HCT116 (cell line): ENCODE measurements at regions not wholly inside any gene's neighbourhood (a gene's known extent, or its start where the extent isn't known, plus 50 kb on each side); places are given as distances from the start of the nearest gene placed in this dataset.

Experiments used
- ATAC-seq: fragments of 200-7000 bp; cut with Tn5 transposase; 2 replicates; pipeline ENCODE4 v1.9.1; 2020; ENCODE audit warnings: mild to moderate bottlenecking, moderate library complexity
- BruUV-seq: library from RNA; stranded (reverse); fragments of 400-500 nt; replicated peaks from 2 replicates; lab custom pipeline; 2021; lab: Mats Ljungman, UMichigan
- CTCF ChIA-PET: fragments of 300-600 bp; sonication (Branson Sonifier 250); formaldehyde crosslinking; loops from one replicate; lab custom pipeline; 2021; ENCODE audit warnings: antibody characterized with exemption; lab: Charles Lee
- POLR2A ChIA-PET: fragments of 300-600, 350-600 bp; sonication (Branson Sonifier 250); formaldehyde crosslinking; loops from one replicate; lab custom pipeline; 2021; ENCODE audit warnings: antibody characterized with exemption; lab: Charles Lee
- RAD21 ChIA-PET, 2 experiments: fragments of 300-600 bp; sonication (Branson Sonifier 250); formaldehyde crosslinking; loops; one replicate each; lab custom pipeline; 2023; ENCODE audit warnings: low total read pairs in 2 of 2; ENCODE audit not compliant: uncharacterized antibody in 2 of 2, unreplicated experiment in 2 of 2, low non-redundant PET in 1 of 2; lab: Charles Lee
- DNase-seq: peaks from one replicate; pipeline ENCODE4 v3.0.0-alpha.2; 2010; ENCODE audit warnings: low read depth, low spot score
- H2AFZ ChIP-seq: fragments of 200-600 bp; shearing (Covaris generic), sonication (generic); 2 replicates; pipeline ENCODE4 v1.6.1; 2017; ENCODE audit warnings: low read depth, mixed run types, mixed read lengths, antibody characterized with exemption, low read length; ENCODE audit not compliant: poor library complexity, severe bottlenecking
- H3K27ac ChIP-seq: 2 replicates; pipeline ENCODE4 v1.5.1; 2012; ENCODE audit warnings: low read depth, low read length
- H3K27me3 ChIP-seq: fragments of 200-600 bp; sonication (generic); 2 replicates; pipeline ENCODE4 v1.6.1; 2016; ENCODE audit warnings: mixed run types, low read length, mixed read lengths; ENCODE audit not compliant: insufficient read depth
- H3K36me3 ChIP-seq, 2 experiments: fragments of 200-500 bp in 1 of 2; fragments of 200-600 bp in 1 of 2; sonication (Bioruptor generic) in 1 of 2; sonication (generic) in 1 of 2; 2 replicates each; pipeline versions ENCODE4 v1.5.1 to v1.6.1; 2014 to 2016; ENCODE audit warnings: low read length in 2 of 2, inconsistent platforms in 1 of 2, mixed read lengths in 1 of 2, mixed run types in 1 of 2; ENCODE audit not compliant: insufficient read depth in 2 of 2, control insufficient read depth in 1 of 2
- H3K4me1 ChIP-seq, 2 experiments: fragments of 200-600 bp in 1 of 2; sonication (generic) in 1 of 2; 2 replicates each; pipeline versions ENCODE4 v1.5.1 to v1.6.1; 2012 to 2017; ENCODE audit warnings: low read length in 2 of 2, inconsistent platforms in 1 of 2, mild to moderate bottlenecking in 1 of 2, mixed read lengths in 1 of 2, mixed run types in 1 of 2, moderate library complexity in 1 of 2; ENCODE audit not compliant: insufficient read depth in 2 of 2, control insufficient read depth in 1 of 2
- H3K4me2 ChIP-seq: fragments of 200-600 bp; sonication (generic); 2 replicates; pipeline ENCODE4 v1.6.1; 2017; ENCODE audit warnings: mixed run types, low read length, mixed read lengths
- H3K4me3 ChIP-seq, 2 experiments: fragments of 200-600 bp in 1 of 2; sonication (generic) in 1 of 2; replicated peaks in 1 of 2; 2 replicates each; pipeline ENCODE4 v1.5.1; 2011 to 2016; ENCODE audit warnings: low read length in 2 of 2, control low read depth in 1 of 2, low read depth in 1 of 2, mild to moderate bottlenecking in 1 of 2, mixed read lengths in 1 of 2, mixed run types in 1 of 2
- H3K79me2 ChIP-seq: fragments of 200-600 bp; sonication (generic); 2 replicates; pipeline ENCODE4 v1.6.1; 2017; ENCODE audit warnings: mild to moderate bottlenecking, mixed run types, low read length, moderate library complexity, mixed read lengths; ENCODE audit not compliant: insufficient read depth
- H3K9ac ChIP-seq: fragments of 200-600 bp; sonication (generic); 2 replicates; pipeline ENCODE4 v1.6.1; 2016; ENCODE audit warnings: low read length, mixed read lengths
- H3K9me2 ChIP-seq: fragments of 200-600 bp; sonication (generic), shearing (Covaris generic); 2 replicates; pipeline ENCODE4 v1.6.1; 2017; ENCODE audit warnings: mixed run types, mild to moderate bottlenecking, moderate library complexity; ENCODE audit not compliant: insufficient read depth
- H3K9me3 ChIP-seq, 2 experiments: fragments of 200-500 bp in 1 of 2; fragments of 200-600 bp in 1 of 2; sonication (Bioruptor generic) in 1 of 2; sonication (generic) in 1 of 2; 2 replicates each; pipeline ENCODE4 v1.6.1; 2014 to 2017; ENCODE audit warnings: low read length in 2 of 2, mixed read lengths in 2 of 2, inconsistent platforms in 1 of 2, low read depth in 1 of 2, mild to moderate bottlenecking in 1 of 2, mixed run types in 1 of 2, moderate library complexity in 1 of 2; ENCODE audit not compliant: control insufficient read depth in 1 of 2, insufficient read depth in 1 of 2
- H4K20me1 ChIP-seq: fragments of 200-600 bp; sonication (generic), shearing (Covaris generic); 2 replicates; pipeline ENCODE4 v1.6.1; 2017; ENCODE audit warnings: mixed run types, mild to moderate bottlenecking, moderate library complexity; ENCODE audit not compliant: insufficient read depth
- ELF1 ChIP-seq: IDR thresholded peaks from 2 replicates; pipeline ENCODE4 v1.6.1; 2012; ENCODE audit warnings: low read depth, borderline replicate concordance
- FOSL1 ChIP-seq: IDR thresholded peaks from 2 replicates; pipeline ENCODE4 v1.6.1; 2012; ENCODE audit warnings: low read depth
- POLR2A ChIP-seq: IDR thresholded peaks from 2 replicates; pipeline ENCODE4 v1.7.0; 2011; ENCODE audit warnings: borderline replicate concordance; ENCODE audit not compliant: insufficient read depth, insufficient read length; ENCODE audit errors: extremely low read depth
- TCF7L2 ChIP-seq: IDR thresholded peaks from 2 replicates; pipeline ENCODE4 v1.7.0; 2011; ENCODE audit warnings: borderline replicate concordance, inconsistent platforms; ENCODE audit not compliant: insufficient read depth, insufficient read length; ENCODE audit errors: extremely low read depth
- ZFX ChIP-seq: fragments of 450-650 bp; IDR thresholded peaks from 2 replicates; pipeline ENCODE4 v1.6.1; 2017
- intact Hi-C: fragments of 100-400 bp; cut with micrococcal nuclease; formaldehyde crosslinking; loops from 2 replicates; pipeline ENCODE4 v1.10.0; 2022
- TF ChIP-seq, protein P1 (sequence below): IDR thresholded peaks from 2 replicates; pipeline ENCODE4 v1.6.1; 2012; ENCODE audit warnings: low read depth
- TF ChIP-seq, protein P2 (sequence below): IDR thresholded peaks from 2 replicates; pipeline ENCODE4 v1.6.1; 2012

DNA sequence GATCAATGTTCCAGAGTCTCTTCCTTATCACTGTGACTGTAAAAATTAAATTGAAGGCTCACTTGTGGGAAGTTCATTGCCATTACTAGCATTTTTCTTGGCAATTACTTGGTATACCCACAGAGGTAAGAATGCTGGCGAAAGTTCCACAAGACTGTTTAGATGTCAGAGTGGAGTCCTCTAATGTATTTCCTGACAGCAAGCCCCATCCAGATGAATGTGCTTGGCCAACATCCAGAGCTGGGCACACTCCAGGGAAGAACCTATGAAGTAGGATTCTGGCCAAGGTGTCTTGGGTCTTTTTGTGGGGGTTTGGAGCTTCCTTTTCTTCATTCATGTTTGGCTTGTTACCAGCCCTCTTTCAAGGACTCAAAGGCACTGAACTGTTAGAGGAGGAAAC, 473.6 kb downstream of the DMAC1 start:
- CTCF ChIA-PET: no interaction called here

DNA sequence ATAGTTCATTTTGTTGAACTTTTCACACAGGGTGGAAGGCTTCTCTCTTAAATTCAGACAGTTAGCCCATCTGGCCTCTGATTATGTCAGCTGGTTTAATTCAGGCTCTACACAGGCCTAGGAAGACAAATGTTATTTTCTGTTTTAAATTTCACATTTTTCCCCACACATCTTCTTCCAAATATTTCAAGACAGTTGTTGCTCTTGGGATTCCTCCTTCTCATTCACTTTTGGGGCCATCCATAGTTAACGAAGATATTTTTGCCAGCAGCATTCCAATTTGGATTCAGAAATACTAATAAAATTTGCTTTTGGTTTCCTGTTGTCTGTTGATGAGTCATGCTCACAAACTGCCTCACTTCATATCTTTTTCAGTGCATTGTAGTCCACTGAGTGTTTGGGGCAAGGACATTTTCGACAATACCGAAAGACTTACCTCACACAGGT, 475.4 kb downstream of the DMAC1 start:
- Histone ChIP-seq H3K36me3 (no peaks in the 10 kb centered on the region), H3K4me1 (no peaks in the 10 kb centered on the region), H3K4me3 (no peak overlapping the region), H3K79me2 (no peaks in the 10 kb centered on the region), H3K9me3 (no peaks in the 10 kb centered on the region), H3K27me3 (no peaks in the 10 kb centered on the region), H3K9ac (no peak overlapping the region), H3K4me2 (no peak overlapping the region), H3K27ac (no peak overlapping the region), H2AFZ (no peak overlapping the region), H4K20me1 (no peaks in the 10 kb centered on the region), H3K9me2 (no peaks in the 10 kb centered on the region)
- ATAC-seq: no peak
- TF ChIP-seq, protein P1, sequence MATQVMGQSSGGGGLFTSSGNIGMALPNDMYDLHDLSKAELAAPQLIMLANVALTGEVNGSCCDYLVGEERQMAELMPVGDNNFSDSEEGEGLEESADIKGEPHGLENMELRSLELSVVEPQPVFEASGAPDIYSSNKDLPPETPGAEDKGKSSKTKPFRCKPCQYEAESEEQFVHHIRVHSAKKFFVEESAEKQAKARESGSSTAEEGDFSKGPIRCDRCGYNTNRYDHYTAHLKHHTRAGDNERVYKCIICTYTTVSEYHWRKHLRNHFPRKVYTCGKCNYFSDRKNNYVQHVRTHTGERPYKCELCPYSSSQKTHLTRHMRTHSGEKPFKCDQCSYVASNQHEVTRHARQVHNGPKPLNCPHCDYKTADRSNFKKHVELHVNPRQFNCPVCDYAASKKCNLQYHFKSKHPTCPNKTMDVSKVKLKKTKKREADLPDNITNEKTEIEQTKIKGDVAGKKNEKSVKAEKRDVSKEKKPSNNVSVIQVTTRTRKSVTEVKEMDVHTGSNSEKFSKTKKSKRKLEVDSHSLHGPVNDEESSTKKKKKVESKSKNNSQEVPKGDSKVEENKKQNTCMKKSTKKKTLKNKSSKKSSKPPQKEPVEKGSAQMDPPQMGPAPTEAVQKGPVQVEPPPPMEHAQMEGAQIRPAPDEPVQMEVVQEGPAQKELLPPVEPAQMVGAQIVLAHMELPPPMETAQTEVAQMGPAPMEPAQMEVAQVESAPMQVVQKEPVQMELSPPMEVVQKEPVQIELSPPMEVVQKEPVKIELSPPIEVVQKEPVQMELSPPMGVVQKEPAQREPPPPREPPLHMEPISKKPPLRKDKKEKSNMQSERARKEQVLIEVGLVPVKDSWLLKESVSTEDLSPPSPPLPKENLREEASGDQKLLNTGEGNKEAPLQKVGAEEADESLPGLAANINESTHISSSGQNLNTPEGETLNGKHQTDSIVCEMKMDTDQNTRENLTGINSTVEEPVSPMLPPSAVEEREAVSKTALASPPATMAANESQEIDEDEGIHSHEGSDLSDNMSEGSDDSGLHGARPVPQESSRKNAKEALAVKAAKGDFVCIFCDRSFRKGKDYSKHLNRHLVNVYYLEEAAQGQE: no peak
- TF ChIP-seq ELF1 (no peak), FOSL1 (no peak), ZFX (no peak), TCF7L2 (no peak)
- ChIA-PET POLR2A (no interaction called here), RAD21 (interaction anchor here in 1 of 2 experiments (0.6 kb wide), 1 partner anchor 90 kb away, joined by 5 read pairs; no protein-coding TSS in a partner anchor), CTCF (interaction anchor here (0.7 kb wide), 1 partner anchor 246 kb away, joined by 3 read pairs; no protein-coding TSS in a partner anchor)
- no peak for DNase-seq
- BruUV-seq: no TSS peak
- intact Hi-C loops: no loop called here

More for the DNA sequence above, 473.6 kb downstream of the DMAC1 start:
- no peaks in the 10 kb centered on the region for H3K36me3 ChIP-seq
- no peak overlapping the region for H3K4me3 ChIP-seq
- ChIA-PET POLR2A (no interaction called here), RAD21 (no interaction called here)
- no peak overlapping the region for H3K27ac ChIP-seq
- 0 out of 2 replicates have a peak, but pooled peaks cover 3% of the 10 kb centered on the region for H3K27me3 ChIP-seq
- intact Hi-C loops: no loop called here
- ATAC-seq (no peak), DNase-seq (no peak)
- no peaks in the 10 kb centered on the region for H4K20me1 ChIP-seq
- H3K9me2 ChIP-seq: no peaks in the 10 kb centered on the region
- H3K9ac ChIP-seq: no peak overlapping the region
- H3K9me3 ChIP-seq: no peaks in the 10 kb centered on the region
- H3K4me1 ChIP-seq: no peaks in the 10 kb centered on the region
- no TSS peak for BruUV-seq
- H3K4me2 ChIP-seq: no peak overlapping the region
- TF ChIP-seq POLR2A: no peak
- TF ChIP-seq, protein P2, sequence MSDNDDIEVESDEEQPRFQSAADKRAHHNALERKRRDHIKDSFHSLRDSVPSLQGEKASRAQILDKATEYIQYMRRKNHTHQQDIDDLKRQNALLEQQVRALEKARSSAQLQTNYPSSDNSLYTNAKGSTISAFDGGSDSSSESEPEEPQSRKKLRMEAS: no peak
- no peaks in the 10 kb centered on the region for H3K79me2 ChIP-seq
- H2AFZ ChIP-seq: no peak overlapping the region
